ENCODE measurements at regions not wholly inside any gene's neighbourhood (a gene's known extent, or its start where the extent isn't known, plus 50 kb on each side); places are given as distances from the start of the nearest gene placed in this dataset.

GRCh38 chrX:149992918-149993317, 54.6 kb upstream of the EOLA2 start:
- no peak for DNase-seq (ENCODE audit: low read depth in 2 of 2)

- DNase-seq (ENCODE audit: low read depth in 2 of 2): no peak
These were observed 55.7 kb upstream of the EOLA2 start for GRCh38 chrX:149993989-149994388.

GRCh38 chrX:149996515-149996914, 58.2 kb upstream of the EOLA2 start:
- no peak for DNase-seq (ENCODE audit: low read depth in 2 of 2)

- no peak for DNase-seq (ENCODE audit: low read depth in 2 of 2)
These were observed 66.7 kb upstream of the EOLA2 start for GRCh38 chrX:150005027-150005426.

GRCh38 chrX:150007356-150007755, 69.1 kb upstream of the EOLA2 start:
- DNase-seq (ENCODE audit: low read depth in 2 of 2): no peak

GRCh38 chrX:150012647-150013381, 74.5 kb upstream of the EOLA2 start:
- no peak for DNase-seq (ENCODE audit: low read depth in 2 of 2)

GRCh38 chrX:150014525-150014924, 76.2 kb upstream of the EOLA2 start:
- DNase-seq (ENCODE audit: low read depth in 2 of 2): no peak

- no peak for DNase-seq (ENCODE audit: low read depth in 2 of 2)
These were observed 79.6 kb upstream of the EOLA2 start for GRCh38 chrX:150017868-150018267.

GRCh38 chrX:150018931-150019361, 80.7 kb upstream of the EOLA2 start:
- no peak for DNase-seq (ENCODE audit: low read depth in 2 of 2)

GRCh38 chrX:150028692-150029091, 90.4 kb upstream of the EOLA2 start:
- no peak for DNase-seq (ENCODE audit: low read depth in 2 of 2)

GRCh38 chrX:150032742-150033141, 94.5 kb upstream of the EOLA2 start:
- DNase-seq (ENCODE audit: low read depth in 2 of 2): no peak

- DNase-seq (ENCODE audit: low read depth in 2 of 2): no peak
These were observed 96.5 kb upstream of the EOLA2 start for GRCh38 chrX:150034788-150035187.

- no peak for DNase-seq (ENCODE audit: low read depth in 2 of 2)
These were observed 97.2 kb upstream of the EOLA2 start for GRCh38 chrX:150035531-150035930.

- no peak for DNase-seq (ENCODE audit: low read depth in 2 of 2)
These were observed 97.9 kb upstream of the EOLA2 start for GRCh38 chrX:150036181-150036580.

GRCh38 chrX:150036641-150037040, 98.3 kb upstream of the EOLA2 start:
- no peak for DNase-seq (ENCODE audit: low read depth in 2 of 2)

GRCh38 chrX:150037041-150037440, 98.8 kb upstream of the EOLA2 start:
- no peak for DNase-seq (ENCODE audit: low read depth in 2 of 2)

GRCh38 chrX:150038315-150038714, 100.0 kb upstream of the EOLA2 start:
- no peak for DNase-seq (ENCODE audit: low read depth in 2 of 2)

GRCh38 chrX:150038986-150039599, 100.8 kb upstream of the EOLA2 start:
- no peak for DNase-seq (ENCODE audit: low read depth in 2 of 2)

- DNase-seq (ENCODE audit: low read depth in 2 of 2): no peak
These were observed 102.9 kb upstream of the EOLA2 start for GRCh38 chrX:150041208-150041607.

- DNase-seq (ENCODE audit: low read depth in 2 of 2): no peak
These were observed 106.3 kb upstream of the EOLA2 start for GRCh38 chrX:150044556-150044955.

- no peak for DNase-seq (ENCODE audit: low read depth in 2 of 2)
These were observed 109.5 kb upstream of the EOLA2 start for GRCh38 chrX:150047818-150048217.

- no peak for DNase-seq (ENCODE audit: low read depth in 2 of 2)
These were observed 111.4 kb upstream of the EOLA2 start for GRCh38 chrX:150049647-150050046.

- no peak for DNase-seq (ENCODE audit: low read depth in 2 of 2)
These were observed 112.1 kb upstream of the EOLA2 start for GRCh38 chrX:150050387-150050786.

GRCh38 chrX:150051096-150051495, 112.8 kb upstream of the EOLA2 start:
- no peak for DNase-seq (ENCODE audit: low read depth in 2 of 2)
